Activated CD4-positive, alpha-beta T cell treated with anti-CD3 and anti-CD28 coated beads, Interleukin-2, amount 50 U/mL, for 24 hours (primary cell): ENCODE measurements at regions not wholly inside any gene's neighbourhood (a gene's known extent, or its start where the extent isn't known, plus 50 kb on each side); places are given as distances from the start of the nearest gene placed in this dataset.
"Not testable (repeated sequence)": the region's sequence is repeated elsewhere in the genome, so short reads cannot be mapped to it uniquely, and the experiment has no call there.

Source experiments
- DNase-seq, 2 donors: peaks; one replicate each; pipeline ENCODE4 v3.0.0-alpha.2; 2020; ENCODE audit warnings: low read depth in 1 of 2, low spot score in 1 of 2

DNA sequence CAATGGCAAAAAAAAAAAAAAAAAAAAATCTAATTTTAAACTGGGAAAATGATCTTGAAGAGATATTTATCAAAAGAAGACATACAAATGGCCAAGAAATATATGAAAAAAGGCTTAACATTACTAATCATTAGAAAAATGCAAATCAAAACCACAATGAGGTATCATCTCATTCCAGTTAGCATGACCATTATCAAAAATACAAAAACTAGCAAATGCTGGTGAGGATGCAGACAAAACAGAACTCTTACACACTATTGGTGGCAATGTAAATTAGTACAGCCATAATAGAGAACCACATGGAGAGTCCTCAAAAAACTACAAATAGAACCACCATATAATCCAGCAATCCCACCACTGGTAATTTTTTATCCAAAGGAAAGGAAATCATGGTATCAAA lies 489.6 kb downstream of the TNS3 start:
- no peak for DNase-seq

DNA sequence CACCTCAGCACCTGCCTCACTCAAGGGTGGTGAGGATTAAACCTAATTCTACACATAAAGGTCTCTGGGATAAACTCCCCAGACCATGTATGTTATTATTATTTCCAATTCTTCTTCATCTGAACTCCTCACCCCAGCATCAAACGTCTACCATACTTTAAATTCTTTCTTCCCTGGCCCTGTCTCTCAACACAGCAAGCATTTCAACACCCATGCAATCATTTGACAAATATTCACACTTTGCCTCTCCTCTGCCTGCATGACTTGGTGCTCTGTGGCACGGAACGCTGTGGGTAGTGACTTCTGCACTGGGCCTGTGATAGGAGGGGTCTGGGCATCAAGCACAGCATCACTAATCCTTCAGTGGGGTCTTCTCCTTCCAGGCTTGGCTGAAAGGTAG lies 490.8 kb downstream of the TNS3 start:
- DNase-seq = no peak

DNA sequence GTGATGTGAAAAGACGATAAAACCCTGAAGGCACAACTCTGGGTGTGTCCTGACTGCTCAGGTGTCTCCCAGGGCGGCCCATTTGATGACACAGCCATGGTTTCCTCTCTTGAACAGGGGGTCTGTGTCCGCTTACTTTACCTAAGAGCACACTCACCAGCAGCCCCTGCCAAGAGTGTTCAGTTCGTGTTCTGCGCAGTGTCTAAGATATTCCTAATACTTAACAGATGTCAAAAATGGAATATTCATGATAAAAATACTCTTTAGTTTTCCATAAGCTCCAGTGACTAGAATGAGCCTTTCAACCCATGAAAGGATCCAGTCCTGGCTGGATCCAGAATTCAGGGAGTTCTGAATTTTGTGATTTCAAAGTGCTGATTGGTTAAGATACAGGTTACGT lies 492.4 kb downstream of the TNS3 start:
- DNase-seq = no peak

DNA sequence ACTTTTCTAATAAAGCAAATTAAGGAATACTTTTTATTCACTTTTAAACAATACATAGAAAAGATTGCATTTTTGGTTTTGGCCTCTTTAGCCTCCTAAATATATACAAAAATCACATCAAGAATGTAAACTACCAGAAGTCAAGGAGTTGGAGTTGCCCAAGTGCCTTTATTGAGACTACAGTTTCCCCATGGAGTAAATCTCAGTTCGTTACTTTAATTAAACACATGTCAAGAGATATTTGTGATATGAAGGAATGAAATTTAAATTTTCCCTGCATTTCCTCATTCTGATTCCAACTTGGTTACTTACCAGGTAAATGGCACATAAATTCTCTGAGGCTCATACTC lies 492.9 kb downstream of the TNS3 start:
- no peak for DNase-seq

DNA sequence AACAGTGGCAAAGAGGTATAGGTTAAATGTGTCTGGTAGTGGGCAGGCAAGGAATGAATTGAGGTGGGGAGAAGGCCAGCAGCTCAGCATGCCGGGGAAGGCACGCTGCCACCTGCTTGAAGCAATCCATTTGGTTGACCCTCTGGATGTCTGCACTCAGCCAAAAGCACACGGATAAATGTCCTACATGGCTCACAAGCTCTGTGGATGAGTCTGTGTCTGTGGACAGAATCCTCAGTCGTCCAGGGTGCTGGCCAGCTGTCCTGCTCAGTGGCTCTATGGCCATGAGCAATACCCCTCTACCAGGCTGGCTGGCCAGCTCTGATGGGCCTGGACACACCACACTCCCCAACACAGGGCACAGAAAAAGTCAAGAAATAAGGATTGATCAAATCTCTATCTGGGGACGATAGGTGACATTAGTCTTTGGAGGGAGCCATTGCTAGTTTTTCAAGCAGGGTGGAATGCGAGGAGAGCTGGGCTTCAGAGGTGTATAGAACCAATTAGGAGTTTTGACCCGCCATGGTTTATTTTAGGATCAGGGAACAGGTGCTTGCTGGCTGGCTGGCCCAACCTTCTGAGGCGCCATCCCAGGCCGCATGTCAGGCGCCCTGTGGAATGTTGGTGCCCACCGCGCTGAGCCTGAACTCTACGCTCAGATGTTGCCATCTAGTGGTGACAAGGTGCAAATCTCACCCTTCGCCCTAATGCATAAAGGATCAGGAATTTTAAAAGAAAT lies 493.4 kb downstream of the TNS3 start:
- peak in 1 of 2 donors; percentile 5 for DNase-seq

DNA sequence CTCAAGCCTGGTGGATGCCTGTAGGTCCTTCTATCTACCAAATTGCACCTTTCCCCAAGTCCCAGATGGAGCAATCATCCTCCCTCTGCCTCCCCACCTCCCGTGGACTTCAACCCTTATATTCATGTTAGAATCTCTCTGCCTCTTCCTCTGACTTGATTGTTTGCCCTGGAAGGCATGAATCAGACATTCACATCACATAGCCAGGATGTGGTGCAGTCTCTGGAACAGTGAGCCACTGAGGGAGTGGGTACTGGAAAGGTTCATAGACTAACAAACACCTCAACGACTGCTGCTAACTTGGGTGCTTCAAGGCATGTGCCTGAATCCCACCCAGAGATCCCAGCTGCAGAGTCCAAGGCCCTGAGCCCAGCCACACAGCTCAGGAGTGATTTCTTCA lies 494.0 kb downstream of the TNS3 start:
- no peak for DNase-seq

DNA sequence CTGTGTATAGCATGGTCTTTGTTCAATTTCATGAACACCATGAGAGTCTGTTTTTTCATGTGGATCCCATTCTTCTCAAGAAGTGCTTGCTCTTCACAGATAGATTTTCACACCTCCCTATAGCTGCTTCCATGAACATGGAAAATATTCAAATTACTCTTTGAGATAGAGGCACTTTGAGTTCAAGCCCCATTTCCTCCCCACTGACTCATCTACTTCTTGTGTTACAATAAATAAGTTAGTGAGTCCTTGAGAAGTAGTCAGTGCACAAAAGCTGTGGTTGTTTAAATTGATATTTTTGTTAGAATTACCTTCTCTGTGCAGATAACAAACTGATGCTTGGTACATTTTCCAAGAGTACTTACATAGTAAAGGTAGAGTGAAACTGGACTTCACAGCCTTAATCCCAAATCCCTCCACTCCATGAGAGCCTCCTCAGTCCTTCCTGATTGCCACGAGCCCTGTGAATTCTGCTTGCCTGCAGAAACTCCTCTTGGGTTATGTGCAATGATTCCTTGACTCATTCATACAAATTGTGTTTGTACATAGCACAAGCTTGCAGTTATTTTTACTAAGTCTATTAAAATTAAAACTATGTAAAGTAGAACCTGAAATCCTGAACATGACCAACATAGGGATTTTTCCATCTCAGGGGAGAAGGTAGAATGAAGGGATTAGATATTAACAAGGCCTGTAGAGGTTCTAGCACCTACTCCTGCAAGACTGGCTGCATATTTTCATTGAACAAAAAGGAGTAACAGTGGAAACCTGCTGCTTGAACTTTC lies 496.2 kb downstream of the TNS3 start:
- DNase-seq = no peak

DNA sequence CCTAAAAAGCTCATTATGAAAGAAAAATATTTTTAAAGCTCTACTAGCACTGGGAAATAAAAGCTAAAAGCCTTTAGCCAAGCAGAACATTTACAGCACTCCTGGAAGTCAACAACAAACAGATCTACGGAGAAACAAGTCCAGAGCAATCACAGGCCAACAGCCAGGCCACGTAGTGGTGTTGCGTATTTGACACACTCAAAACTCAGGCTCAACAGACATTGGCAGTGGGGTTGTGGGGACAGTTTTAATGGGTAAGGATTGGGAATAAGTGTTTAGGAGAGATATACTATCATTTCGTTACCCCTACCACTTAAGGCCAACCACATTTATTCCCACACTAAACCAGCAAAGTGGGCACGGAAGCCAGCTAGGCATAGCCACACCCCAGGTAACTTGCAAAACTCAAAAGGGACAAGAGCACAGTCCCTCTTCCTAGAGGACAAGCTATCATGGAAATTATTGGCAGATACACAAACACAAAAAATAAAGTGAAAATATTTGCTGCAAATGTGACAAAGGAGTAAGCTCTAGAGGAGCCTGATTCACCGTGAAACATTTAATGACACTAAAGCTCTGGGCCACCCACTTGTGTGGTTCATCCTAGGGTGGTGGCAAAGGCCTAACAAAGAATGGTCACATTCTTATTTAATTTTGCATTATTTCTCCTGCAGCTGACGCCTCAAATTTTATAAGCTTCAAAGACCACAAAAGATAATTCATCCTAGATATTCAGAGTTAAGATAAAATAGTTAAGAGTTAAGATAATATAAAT lies 498.2 kb downstream of the TNS3 start:
- no peak for DNase-seq

DNA sequence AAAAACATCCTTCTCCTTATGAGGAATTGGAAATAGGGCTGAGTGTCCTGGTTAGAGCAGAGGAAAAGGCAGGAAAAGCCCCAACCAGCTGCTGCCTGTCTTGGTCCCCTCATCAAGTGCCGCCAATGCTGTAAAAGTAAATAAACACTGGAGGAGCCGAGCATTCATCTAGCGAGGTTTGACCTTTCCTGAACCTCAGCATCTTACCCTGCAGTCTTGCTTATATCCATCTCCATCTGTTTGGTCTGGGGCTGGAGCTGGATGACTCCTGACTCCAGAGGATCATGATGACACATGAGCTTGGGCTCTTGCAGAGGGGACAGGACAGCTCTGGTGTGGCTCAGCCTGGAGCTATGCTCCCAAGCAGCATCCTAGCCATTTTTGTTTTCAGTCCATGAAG lies 501.1 kb downstream of the TNS3 start:
- no peak for DNase-seq

DNA sequence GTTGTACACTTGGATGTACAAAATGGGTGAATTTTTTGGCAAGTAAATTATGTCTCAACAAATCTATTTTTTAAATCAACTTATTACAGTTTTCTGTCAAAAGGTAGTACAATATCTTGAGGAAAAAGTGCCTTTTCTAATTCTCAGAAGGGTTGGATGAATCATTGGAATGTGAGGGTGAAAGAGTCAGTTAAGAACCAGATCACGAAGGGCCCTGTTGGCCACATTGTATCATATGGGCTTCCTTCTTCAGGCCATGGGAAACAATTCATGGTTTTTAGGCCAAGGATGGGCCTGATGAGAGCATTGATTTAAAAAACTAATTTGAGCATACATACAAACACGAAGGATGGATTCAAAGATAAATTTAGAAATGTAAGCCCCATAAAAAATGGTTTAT lies 503.7 kb downstream of the TNS3 start:
- DNase-seq = no peak

DNA sequence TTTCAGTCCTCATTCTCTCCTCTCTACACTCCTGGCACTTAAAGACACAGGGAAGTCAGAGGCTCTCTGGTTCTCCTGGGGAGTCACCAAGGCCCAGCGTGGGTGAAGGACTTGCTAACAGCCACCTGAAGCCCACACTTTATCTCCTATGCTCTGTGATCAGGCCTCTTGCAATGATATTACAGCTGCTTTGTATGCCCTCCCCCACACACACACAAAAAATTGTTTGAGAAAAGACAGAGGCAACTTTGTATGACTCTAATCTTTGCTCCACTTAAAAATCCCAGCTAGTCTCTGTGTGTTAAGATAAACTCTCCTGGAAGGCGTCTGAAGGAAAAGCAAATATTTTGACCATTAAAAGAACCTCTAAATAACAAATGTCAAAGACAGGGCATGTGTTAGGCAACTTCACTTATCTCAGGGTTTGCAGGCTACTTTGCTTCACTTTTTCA lies 507.2 kb downstream of the TNS3 start:
- DNase-seq = no peak

DNA sequence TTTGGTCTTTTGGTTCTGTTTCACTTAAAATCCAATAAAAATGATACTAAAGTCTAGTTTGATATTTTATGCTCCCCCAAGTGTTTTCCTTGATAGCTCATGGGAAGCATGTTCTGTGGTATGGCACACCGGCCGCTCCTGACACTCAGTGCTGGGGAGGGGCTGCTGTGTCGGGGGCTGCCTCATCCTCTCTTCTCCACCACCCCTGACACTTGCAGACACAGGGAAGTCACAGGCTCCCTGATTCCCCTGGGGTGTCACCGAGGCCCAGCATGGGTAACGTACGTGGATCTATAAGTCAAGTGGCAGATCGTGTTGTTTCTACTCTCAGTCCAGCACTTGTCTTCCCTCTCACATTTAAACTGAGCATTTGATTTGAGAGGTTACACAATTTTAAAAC lies 508.6 kb downstream of the TNS3 start:
- no peak for DNase-seq

DNA sequence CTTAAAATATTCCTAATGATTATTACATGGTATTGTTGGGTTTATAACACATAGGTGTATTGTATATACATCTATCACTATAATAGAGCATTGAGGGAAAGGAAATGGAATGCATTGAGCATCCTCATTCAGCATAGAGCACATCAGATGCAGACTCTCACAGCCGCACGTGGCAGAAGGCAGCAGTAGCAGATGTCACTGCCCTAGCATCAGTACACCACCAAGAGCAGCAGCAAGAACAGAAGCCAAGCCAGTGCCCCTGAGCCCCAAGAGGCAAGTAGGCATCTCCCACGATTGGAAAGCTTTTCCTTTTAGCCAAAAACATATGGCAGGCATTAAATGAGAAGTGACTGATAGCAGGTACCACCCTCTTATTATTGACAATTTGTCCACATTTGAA lies 510.0 kb downstream of the TNS3 start:
- DNase-seq = no peak

DNA sequence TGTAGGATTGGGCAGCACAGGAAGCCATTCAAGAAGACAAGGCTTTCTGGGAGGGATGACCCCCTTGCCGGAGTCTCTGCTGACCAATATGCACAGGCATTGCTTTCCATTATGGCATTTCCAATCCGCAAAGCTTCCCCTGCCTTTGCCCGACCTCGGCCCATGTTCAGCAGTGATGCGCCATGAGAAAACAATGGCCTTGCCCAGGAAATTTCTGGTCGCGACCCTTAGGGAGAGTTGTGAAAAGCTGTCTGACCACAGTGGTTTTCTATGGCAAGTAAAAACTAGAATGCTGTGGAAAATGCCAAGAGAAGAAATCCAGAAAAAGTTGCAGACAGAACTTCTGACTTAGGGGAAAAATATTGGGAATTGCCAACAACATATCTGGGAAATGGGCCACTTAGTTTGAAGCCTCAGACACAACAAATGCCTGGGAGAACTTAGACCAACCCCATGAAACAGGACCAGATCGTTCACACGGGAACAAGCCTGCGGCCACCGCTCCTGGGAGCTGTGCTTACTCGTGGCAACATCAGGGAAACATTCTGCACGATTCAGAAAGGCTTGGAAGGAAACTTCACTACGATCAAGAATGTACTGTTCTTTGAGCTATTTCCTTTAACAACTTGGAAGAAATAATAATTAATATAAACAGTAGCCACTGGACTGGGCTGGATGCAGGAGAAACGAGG lies 512.4 kb downstream of the TNS3 start:
- no peak for DNase-seq

DNA sequence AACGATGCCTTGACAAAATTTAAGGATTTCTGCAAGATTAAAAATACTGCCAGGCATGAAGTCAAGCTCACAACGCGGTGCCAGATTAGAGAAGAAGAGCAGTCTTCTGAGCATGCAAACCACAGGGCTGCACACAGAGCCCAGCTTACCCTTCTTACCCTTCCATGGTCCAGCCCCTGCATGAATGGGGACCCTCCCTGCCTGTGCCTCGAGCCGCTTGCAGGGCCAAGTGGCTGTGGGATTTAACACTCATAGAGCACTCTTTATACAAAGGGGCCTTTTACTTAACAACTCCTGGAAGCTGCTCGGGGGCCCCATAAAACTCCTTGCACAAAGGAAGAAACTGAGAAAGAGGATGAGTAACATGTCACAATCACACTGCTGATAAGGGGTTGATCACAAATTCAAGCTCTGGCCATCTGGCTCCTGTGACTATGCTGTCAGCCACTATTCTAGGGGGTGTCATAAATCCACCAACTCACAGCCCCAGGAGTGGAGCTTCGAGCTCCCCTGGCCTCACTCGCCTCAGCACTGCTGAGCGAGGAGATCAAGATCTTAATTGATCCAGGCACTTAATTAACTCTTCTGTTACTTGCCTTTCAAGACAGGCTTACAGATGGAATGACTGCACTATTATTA lies 514.8 kb downstream of the TNS3 start:
- DNase-seq = no peak

DNA sequence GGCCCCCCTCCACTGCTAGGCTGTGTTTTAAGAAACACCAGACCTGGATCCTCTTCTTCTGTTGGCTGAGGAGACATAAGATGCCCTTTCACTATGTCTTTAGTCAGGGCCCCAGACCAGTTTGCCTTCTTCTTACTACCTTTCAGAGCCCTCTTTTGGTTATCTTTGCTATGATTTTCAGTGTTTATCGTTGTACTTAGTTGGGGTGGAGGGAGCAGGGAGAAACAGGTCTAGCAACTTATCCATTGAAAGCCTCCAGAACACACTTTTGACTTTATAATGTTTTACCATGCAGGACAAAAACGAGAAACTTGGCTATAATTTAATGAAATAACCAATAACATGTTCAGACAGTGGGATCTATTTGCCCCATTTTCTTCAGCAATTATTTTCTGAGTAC lies 525.2 kb downstream of the TNS3 start:
- DNase-seq = no peak

DNA sequence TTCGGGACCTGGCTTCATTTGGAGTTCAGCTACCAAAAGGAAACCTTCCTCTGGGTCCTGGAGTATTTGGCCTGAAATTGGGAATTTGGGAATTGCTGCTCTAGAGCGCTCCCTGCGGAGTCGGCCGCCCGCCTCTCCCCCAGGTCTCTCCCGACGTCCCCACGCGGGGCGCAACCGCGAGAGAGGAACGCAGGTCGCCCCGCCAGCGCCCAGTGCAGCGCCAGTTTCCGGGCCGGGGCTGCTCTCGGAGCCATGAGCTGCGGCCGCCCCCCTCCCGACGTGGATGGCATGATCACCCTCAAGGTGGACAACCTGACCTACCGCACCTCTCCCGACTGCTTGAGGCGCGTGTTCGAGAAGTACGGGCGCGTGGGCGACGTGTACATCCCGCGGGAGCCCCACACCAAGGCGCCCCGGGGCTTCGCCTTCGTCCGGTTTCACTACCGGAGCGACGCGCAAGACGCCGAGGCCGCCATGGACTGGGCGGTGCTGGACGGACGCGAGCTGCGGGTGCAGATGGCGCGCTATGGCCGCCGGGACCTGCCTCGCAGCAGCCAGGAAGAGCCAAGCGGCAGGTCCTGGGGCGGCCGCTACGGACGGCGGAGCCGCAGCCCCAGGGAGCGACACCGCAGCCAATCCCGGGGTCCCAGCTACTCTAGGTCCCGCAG lies 529.2 kb downstream of the TNS3 start:
- not testable (repeated sequence) for DNase-seq

DNA sequence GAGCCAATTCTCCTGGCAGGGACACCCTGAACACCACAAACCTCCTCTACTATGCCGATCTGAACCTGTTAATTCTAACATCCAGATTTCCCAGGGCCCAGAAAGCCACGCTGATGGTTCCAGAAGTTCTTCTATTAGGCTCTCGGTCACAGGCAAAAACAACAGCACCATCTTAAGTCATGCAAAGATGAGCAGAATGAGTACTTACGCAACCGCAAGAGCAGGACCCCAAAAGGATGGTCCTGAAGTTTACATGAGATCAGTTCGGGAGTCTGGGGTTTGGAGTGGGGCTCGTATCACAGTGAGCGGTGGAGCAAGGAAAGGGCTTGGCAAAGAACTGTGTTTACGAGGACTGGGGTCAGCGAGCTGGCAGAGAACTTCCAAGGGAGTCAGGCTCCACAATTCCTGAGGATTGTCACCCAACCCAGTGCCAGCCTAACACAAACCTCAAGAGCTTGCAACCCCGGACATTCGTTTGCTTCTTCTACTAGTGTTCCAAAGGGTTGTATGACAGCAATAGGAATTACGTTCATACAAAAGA lies 532.6 kb downstream of the TNS3 start:
- no peak for DNase-seq

DNA sequence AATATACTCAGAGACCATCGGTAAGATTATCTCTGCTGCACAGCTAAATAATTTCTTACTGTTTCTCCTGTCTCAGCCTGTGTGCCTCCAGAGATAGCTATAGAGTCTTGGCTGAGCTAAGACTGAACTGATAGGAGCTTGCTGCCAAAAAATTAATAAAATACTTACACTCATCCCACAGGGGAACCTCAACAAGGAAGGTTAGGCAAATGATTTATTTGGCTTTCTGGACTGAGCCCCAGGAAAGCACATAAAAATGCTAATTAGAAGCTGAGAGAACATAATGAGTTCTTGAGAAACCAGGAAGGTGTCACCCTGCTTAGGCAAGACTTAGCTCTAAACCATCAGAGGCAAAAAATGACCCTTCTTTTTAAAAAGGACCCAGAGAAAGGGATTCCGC lies 534.5 kb downstream of the TNS3 start:
- DNase-seq = no peak

DNA sequence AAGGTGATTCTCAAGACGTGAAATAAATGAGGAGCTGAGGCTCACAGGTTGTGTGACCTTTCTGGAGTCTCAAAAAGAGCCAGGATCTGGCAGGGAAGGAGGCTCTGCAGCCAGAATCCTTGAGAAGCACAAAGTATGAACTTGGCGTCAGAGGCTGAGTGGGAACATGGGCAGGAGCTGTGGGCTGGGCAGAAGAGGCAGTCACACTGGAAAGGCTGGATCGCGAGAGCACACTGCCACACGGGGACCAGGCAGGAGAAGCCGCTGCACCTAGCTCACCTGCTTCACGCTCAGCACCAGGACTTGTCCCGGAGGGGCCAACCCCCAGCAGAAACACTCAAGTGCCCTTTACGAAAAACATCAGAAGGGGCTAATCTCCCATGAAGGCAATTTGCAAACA lies 535.0 kb downstream of the TNS3 start:
- no peak for DNase-seq
